ENCODE measurements at regions not wholly inside any gene's neighbourhood (a gene's known extent, or its start where the extent isn't known, plus 50 kb on each side); places are given as distances from the start of the nearest gene placed in this dataset.

GRCh38 chr11:127925475-127925874 is 661.9 kb downstream of the ETS1 start:
- DNase-seq = no peak

- no peak for DNase-seq
These were observed 668.0 kb downstream of the ETS1 start for GRCh38 chr11:127919206-127920000.

DNA sequence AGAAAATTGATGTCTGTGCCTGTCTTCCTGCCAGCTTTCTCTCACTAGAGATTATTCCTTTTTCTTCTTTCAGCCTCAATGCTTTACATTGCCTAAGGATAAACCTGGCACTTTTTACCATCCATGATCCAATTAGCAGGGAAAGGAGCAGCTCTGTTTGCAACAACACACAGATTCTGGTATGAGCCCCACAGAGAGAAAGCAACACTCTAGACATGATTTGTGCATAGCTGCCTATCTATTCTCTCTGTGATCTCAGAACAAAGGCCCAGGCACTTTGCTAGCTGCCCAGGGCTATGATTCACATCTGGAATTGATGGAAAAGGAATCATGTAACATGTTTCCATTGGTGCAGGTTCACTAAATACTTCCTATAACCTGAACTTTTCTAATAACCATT is 685.0 kb downstream of the ETS1 start:
- DNase-seq = no peak

DNA sequence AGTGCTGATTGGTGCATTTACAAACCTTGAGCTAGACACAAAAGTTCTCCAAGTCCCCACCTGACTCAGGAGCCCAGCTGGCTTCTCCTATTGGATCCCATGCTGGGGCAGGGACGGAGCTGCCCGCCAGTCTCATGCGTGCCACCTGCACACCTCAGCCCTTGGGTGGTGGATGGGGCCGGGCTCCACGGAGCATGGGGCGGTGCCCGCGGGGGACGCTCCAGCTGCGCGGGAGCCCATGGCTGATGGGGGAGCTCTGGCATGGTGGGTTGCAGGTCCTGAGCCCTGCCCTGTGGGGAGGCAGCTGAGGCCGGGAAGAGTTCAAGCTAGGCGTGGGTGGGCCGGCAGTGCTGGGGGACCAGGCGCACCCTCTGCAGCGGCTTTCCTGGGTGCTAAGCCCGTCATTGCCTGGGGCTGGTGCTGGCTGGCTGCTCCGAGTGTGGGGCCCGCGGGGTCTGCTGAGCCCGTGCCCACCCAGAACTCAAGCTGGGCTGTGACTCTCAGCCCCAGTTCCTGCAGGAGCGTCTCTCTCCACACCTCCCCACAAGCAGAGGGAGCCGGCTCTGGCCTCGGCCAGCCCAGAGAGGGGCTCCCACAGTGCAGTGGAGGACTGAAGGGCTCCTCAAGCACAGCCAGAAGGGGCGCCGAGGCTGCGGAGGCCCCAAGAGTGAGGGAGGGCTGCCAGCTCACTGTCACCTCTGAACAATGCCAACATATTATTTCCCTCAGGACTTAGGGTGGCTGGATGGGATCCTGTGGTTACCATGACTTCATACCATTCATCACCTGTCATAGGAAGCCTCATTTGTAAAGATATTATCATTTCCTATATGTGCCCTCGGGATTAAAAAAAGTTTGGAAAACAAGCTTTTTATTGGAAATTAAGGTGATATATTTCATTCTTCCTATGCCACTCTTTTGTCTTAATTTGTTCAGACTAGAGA is 688.7 kb downstream of the ETS1 start:
- DNase-seq = no peak

GRCh38 chr11:127895776-127896175 is 691.6 kb downstream of the ETS1 start:
- DNase-seq = no peak

DNA sequence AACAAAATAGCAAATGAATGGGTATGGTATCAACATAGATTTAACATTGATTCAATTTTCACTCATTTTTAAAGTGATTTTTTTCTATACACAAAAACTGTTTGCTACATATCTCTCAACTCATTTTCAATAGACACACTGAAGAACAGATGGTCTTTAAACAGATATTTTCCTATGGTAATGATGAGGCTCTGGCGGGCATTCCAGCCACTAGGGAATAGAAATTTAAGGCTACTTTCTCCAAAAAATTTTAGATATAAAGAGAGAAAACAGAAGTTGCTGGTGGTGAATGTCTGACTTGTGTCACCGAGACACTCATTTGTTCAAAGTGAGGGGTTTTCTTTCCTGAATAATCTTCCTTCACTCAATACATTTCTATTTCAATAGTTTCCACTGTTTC is 693.0 kb downstream of the ETS1 start:
- DNase-seq = no peak

DNA sequence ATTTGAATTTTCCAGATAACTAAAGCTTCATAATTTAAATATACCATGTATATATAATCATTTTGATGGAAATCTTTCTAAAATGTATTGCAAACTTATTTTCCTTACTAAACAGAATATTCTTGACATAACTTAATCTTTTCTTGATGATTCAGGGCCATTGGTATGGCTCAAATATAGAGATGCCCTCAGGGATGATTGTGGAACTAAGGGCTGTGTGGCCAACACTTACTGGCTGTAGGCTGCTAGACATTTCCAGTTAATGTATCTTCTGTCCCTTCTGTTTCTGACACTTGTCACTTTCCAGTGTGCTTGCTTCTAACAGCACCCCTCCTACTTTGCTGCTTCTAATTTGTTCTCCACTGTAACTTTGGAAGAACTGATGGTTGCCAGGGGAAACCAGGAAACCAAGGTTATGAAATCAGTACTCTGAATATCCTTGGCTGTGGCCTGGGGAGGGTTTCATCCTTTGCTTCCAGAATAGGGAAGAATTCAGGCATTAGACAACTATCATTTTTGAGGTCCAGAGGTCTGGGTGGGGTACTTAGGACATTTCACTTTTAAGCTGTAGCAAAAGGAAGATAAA is 697.2 kb downstream of the ETS1 start:
- no peak for DNase-seq

DNA sequence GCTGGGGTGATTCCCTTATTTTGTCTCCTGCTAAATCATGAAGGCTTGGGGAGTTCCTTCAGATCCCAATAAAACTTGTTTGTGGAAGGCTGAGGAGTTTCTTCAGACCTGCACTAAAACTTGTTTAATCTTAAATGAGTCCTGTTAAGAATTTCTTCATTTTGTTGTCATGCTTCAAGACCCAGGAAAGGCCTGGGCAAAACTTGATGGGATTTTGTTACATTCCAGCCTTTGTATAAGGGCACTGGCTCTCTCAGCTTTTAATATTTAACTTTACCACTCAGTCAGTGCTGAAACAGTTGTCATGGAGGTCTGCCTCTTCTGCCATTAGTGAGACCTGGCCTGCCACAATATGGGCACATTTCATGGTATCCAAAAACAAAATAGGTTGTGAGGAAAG is 699.0 kb downstream of the ETS1 start:
- DNase-seq = no peak

GRCh38 chr11:127875131-127875530 is 712.2 kb downstream of the ETS1 start:
- no peak for DNase-seq

DNA sequence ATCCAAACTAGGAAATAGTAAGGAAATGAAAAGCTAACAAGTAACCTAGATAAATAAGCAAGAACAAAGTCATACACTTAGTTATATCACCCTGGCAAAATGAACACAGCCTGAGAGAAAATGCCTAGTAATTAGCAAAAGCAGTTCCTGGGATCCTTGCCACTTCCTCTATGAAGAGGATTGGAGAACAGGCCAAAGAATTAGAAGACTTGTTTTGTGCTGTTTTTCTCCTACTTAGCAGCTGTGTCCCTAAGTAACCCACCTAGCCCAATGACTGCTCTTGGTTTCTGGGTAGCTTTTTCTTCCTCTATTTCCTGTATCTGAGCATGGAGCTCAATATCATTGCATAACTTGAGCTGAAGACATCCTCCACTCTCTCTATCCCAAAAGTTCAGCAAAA is 713.9 kb downstream of the ETS1 start:
- DNase-seq = no peak

- no peak for DNase-seq
These were observed 721.2 kb downstream of the ETS1 start for GRCh38 chr11:127866109-127866508.

DNA sequence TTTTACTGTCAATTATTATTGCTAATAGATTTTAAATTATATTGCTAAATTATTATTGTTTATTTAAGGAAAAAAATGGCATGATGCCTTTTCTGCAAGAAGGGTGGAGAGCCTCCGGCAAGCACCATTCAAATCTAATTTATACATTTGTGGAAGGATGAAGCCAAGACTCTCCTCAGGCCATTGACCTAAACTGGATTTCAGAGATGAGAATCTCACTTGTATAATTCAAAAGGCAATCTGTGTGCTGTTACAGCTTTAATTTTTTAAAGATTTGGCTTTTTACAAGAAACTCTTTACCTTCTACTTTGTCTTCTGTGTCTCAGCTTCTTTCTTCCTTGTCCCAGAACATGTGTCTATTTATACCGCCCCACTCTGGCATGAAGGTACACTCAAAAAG is 722.5 kb downstream of the ETS1 start:
- no peak for DNase-seq

DNA sequence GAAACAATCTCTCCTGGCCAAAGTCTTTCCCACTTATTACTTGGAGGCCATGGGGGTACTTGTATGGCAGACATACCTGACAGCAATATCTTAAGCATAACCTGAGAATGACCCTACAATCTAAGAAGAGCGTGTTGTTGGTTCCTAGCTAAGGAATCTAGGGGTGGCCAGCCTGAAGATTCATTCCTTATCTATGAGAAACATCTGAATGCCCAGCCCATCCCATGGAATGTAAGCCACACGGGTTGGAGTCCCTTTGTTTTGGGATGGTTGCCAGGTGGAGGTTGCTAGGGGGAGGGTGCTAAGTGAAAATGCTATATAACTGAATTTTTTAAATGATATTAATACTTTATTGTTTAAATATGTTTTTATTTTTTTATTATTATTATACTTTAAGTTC is 725.0 kb downstream of the ETS1 start:
- no peak for DNase-seq

DNA sequence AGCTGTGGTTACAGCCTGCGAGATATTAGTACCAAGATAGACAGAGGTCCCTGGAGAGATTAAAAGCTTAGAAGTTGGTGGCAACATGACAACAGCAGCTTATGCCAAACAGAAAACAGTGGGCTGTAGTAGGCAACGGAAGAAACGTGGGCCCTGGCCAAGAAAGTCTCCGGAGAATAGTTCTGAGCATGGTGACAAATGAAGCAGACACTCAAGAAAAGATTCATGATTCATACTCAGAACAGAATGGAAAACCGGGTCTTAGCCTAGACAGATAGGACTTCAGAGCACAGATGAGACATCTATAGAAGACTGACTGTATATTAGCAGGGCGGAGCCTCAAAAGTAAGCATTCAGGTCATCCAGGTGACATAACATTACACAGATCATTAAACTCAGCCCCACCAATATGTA is 727.4 kb downstream of the ETS1 start:
- no peak for DNase-seq

DNA sequence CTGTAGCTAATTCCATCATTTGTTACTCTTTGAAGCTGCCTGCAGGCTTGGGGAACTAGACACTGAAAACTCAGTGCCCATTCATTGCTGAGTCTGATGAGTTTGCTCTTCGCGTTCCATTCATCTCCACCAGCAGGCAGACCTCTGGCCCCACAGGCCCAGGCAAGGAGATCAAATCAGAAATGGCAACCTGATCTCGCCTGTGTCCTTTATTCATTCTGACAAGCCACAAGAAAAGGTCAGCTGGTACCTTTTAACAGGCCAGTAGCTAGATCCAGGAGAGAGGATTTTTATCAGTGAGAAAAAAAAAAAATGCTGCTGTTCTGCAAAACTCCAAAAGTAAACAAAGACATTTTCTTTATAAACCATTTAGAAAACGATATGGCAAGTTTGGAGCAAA is 742.5 kb downstream of the ETS1 start:
- no peak for DNase-seq

DNA sequence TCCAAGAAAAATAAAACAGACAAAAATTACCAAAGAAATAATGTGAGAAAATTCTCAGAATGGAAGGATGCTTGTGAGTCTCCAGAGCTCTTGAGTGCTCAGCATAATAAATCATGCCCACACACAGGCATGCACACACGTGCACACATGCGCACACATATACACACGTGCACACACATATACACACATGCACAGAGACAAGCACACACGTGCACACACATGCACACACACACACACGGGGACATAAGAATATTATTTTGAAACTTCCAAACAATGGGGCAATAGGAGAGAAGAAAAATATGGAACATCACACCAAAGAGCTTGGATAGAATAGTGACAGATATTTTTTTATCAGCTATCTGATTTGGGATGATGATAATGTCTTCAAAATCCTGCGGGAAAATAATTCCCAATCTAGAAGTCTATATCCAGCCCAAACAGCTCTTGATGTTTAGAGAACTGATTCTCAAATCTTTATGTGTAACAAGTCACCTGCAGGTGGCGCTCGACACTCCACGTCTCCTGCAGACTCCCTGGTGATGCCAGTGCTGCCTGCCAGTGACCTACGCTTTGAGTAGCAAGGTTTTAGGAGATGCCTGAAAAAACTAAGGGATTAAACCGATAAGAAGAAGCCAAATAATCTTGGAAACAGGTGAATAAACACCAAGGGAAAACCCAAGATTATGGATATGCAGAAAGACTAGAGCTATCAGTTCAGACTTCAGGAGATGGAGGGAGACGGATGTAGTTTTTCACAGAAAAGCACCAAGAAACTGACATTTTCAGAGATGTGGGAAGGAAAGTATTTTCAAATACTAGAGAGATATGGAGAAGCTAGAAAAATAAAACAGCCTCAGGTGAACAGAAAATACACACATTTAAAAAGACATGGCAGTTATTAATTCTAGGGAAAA is 743.6 kb downstream of the ETS1 start:
- peak; percentile 3 for DNase-seq

- no peak for DNase-seq
These were observed 762.2 kb downstream of the ETS1 start for GRCh38 chr11:127825183-127825582.

DNA sequence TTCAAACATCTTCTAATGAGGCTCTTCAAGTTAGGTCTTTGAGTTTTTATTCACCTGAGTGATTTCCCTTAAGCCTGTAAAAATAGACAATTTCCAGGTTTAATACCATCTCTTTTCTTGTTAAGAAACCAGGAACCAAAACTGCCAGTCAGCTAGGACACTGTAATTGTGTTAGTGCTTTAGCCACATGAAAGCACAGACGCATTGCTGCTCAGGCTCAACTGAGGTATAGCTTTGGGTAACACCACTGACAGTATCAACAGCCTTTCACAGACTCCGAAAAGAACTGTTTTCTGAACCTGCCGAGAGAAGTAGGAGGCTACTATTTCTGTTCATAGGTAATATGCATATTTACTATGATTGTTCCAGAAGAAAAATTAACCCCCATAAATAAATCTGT is 768.7 kb downstream of the ETS1 start:
- no peak for DNase-seq

DNA sequence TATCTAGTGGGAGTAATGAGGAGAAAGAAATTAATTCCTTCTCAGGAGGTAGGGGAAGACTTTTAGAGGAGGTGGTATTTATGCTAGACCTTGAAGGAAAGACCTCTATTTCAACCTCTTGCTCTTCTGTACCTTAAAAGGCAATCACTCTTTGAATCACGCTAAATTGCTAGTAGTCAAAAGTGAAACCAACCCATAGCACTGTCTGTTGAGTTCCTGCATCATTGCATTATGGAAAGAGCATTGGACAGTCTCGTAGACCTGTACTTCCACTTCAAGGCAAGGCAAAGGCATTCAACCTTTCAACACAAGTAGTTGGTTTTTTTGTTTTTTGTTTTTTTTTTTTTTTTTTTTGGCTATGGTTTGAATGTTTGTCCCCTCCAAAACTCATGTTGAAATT is 770.4 kb downstream of the ETS1 start:
- DNase-seq = no peak

DNA sequence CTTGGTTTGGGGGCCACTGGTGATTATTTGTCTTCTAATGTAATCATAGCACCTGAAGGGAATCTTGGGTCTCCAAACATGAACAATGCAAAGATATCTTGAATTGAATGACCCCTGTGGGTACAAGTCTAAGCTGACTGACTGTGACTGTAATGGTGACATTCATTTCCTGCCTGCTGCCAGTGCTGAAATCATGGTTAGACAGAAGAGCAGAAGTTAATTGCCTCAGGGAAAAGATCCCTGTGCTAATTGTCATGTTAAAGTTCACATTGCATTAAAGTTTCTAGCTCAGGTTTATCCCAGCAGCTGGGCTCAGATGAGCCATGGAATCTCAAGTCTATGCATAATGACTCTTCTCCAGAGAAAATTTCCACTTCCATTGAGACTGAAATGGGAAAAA is 772.0 kb downstream of the ETS1 start:
- no peak for DNase-seq

- DNase-seq = no peak
These were observed 780.9 kb downstream of the ETS1 start for GRCh38 chr11:127806501-127806900.

GRCh38 chr11:127805771-127806170 is 781.6 kb downstream of the ETS1 start:
- DNase-seq = no peak

Measured in central memory CD4-positive, alpha-beta T cell (primary cell).